ENCODE measurements at regions not wholly inside any gene's neighbourhood (a gene's known extent, or its start where the extent isn't known, plus 50 kb on each side); places are given as distances from the start of the nearest gene placed in this dataset.

- intact Hi-C loops (cut with micrococcal nuclease), result no loop called here
- Histone ChIP-seq H3K4me2 (ENCODE audit: insufficient read depth, low read length) (no peak overlapping the region), H3K4me1 (replicated peaks in 1 of 2; ENCODE audit: control insufficient read depth in 2 of 2, insufficient read depth in 2 of 2, low read length in 2 of 2) (no peaks in the 10 kb centered on the region), H3K27me3 (ENCODE audit: control insufficient read depth in 2 of 2, insufficient read depth in 2 of 2, low read length in 2 of 2) (peaks cover 0 to 6% of the 10 kb centered on the region in 2 experiments; a peak in 2 of 5 replicates), H3K9me3 (replicated peaks; ENCODE audit: control insufficient read depth, insufficient read depth, low read depth, low read length) (no peaks in the 10 kb centered on the region), H2AFZ (ENCODE audit: low read depth, low read length) (no peak overlapping the region), H3K79me2 (ENCODE audit: control insufficient read depth, insufficient read depth, low read length) (no peaks in the 10 kb centered on the region), H3K36me3 (ENCODE audit: control insufficient read depth, insufficient read depth, low read length) (no peaks in the 10 kb centered on the region), H3K4me3 (no peak overlapping the region), H3K9me1 (ENCODE audit: control insufficient read depth, insufficient read depth, low read length) (no peaks in the 10 kb centered on the region), H3K9ac (ENCODE audit: insufficient read depth in 1 of 2, low read depth in 2 of 2, low read length in 2 of 2) (no peak overlapping the region), H3K27ac (ENCODE audit: extremely low read depth, low read depth, low read length) (no peak overlapping the region), H4K20me1 (replicated peaks; ENCODE audit: control insufficient read depth, insufficient read depth, low read length) (no peaks in the 10 kb centered on the region)
- 0% methylated on average over 5 of the region's 5 CpGs for WGBS (ENCODE audit: insufficient coverage, low coverage, missing lambda C conversion rate)
- POLR2A ChIA-PET, result no interaction called here
- TF ChIP-seq ZEB2 (IDR thresholded peaks at IDR 0.05) (no peak), PCBP2 (IDR thresholded peaks at IDR 0.05; ENCODE audit: low read depth, low read length, poor library complexity, severe bottlenecking) (no peak), HNRNPH1 (optimal IDR thresholded peaks at IDR 0.05; ENCODE audit: low read depth, low read length) (no peak), MED1 (CRISPR knock-in tag; IDR thresholded peaks at IDR 0.05; ENCODE audit: borderline replicate concordance) (no peak), CHD4 (IDR thresholded peaks at IDR 0.05; ENCODE audit: insufficient read depth, insufficient replicate concordance, low read depth, low read length, poor library complexity, severe bottlenecking) (no peak), ESRRB (CRISPR knock-in tag; IDR thresholded peaks at IDR 0.05; ENCODE audit: borderline replicate concordance) (no peak), LCOR (CRISPR knock-in tag; IDR thresholded peaks at IDR 0.05) (no peak), ZBTB26 (CRISPR knock-in tag; IDR thresholded peaks at IDR 0.05) (no peak), GTF3C2 (IDR thresholded peaks at IDR 0.05; ENCODE audit: borderline replicate concordance, extremely low read depth, insufficient read length) (no peak), PHF20 (IDR thresholded peaks at IDR 0.05; ENCODE audit: partially characterized antibody) (no peak)
- FAIRE-seq (no peak), ATAC-seq (no peak), DNase-seq (ENCODE audit: extremely low read depth in 1 of 4, low spot score in 3 of 4) (no peak)
- CTCF ChIA-PET (ENCODE audit: low intra/inter-chr PET ratio), result no interaction called here
- BruUV-seq (replicated peaks), result no TSS peak
- in situ Hi-C loops (cut with MboI), result no loop called here
Observed at GRCh38 chr11:70700871-70701270, 302.5 kb downstream of the CTTN start.

Data from K562 (cell line).